Amygdala (tissue), 56 donors: ENCODE measurements at regions not wholly inside any gene's neighbourhood (a gene's known extent, or its start where the extent isn't known, plus 50 kb on each side); places are given as distances from the start of the nearest gene placed in this dataset.
A peak's percentile ranks its signal among the peaks of the same experiment; 100 is the strongest.
"Not testable (repeated sequence)": the region's sequence is repeated elsewhere in the genome, so short reads cannot be mapped to it uniquely, and the experiment has no call there.

Experiments used
- DNase-seq, 56 donors: peaks; one replicate each; lab custom pipeline; 2025; lab: John Stamatoyannopoulos, UW

- DNase-seq: no peak
Observed at GRCh38 chr7:79664884-79665676, 211.6 kb upstream of the MAGI2 start.

- DNase-seq: no peak
Observed at GRCh38 chr7:79658304-79658703, 204.8 kb upstream of the MAGI2 start.

- DNase-seq: no peak
Observed at GRCh38 chr7:79653136-79653631, 199.7 kb upstream of the MAGI2 start.

GRCh38 chr7:79652619-79653018, 199.2 kb upstream of the MAGI2 start:
- no peak for DNase-seq

- DNase-seq: no peak
Observed at GRCh38 chr7:79647711-79648110, 194.2 kb upstream of the MAGI2 start.

GRCh38 chr7:79646278-79646677, 192.8 kb upstream of the MAGI2 start:
- DNase-seq: no peak

GRCh38 chr7:79636849-79637248, 183.4 kb upstream of the MAGI2 start:
- DNase-seq: no peak

GRCh38 chr7:79625921-79626320, 172.5 kb upstream of the MAGI2 start:
- DNase-seq: not testable (repeated sequence)

GRCh38 chr7:79624336-79624735, 170.9 kb upstream of the MAGI2 start:
- DNase-seq: no peak

GRCh38 chr7:79622781-79623180, 169.3 kb upstream of the MAGI2 start:
- no peak for DNase-seq

GRCh38 chr7:79620291-79620690, 166.8 kb upstream of the MAGI2 start:
- no peak for DNase-seq

- no peak for DNase-seq
Observed at GRCh38 chr7:79619216-79619615, 165.7 kb upstream of the MAGI2 start.

GRCh38 chr7:79615871-79616640, 162.6 kb upstream of the MAGI2 start:
- DNase-seq: no peak

GRCh38 chr7:79615466-79615865, 162.0 kb upstream of the MAGI2 start:
- no peak for DNase-seq

- no peak for DNase-seq
Observed at GRCh38 chr7:79612903-79613302, 159.4 kb upstream of the MAGI2 start.

- peak in 3 of 56 donors; percentile 1 to 46 (median 4) for DNase-seq
Observed at GRCh38 chr7:79612022-79612421, 158.6 kb upstream of the MAGI2 start.

- DNase-seq: no peak
Observed at GRCh38 chr7:79610748-79611304, 157.4 kb upstream of the MAGI2 start.

GRCh38 chr7:79610313-79610712, 156.8 kb upstream of the MAGI2 start:
- no peak for DNase-seq

GRCh38 chr7:79608005-79608404, 154.5 kb upstream of the MAGI2 start:
- DNase-seq: no peak

- no peak for DNase-seq
Observed at GRCh38 chr7:79604841-79605240, 151.4 kb upstream of the MAGI2 start.

- DNase-seq: no peak
Observed at GRCh38 chr7:79598351-79598750, 144.9 kb upstream of the MAGI2 start.
